Mammary epithelial cell (primary cell): ENCODE measurements at regions not wholly inside any gene's neighbourhood (a gene's known extent, or its start where the extent isn't known, plus 50 kb on each side); places are given as distances from the start of the nearest gene placed in this dataset.

ENCODE experiments used
- EZH2 ChIP-seq: IDR thresholded peaks from 2 replicates; pipeline ENCODE4 v1.6.1; 2012; ENCODE audit warnings: low read length, inconsistent platforms, borderline replicate concordance
- TF ChIP-seq, protein P1 (sequence below), 2 donors: IDR thresholded peaks in 1 of 2; conservative IDR thresholded peaks in 1 of 2; 2 replicates each; pipeline ENCODE4 v1.5.1; 2011 to 2012; ENCODE audit warnings: inconsistent platforms in 2 of 2, low read length in 2 of 2, mild to moderate bottlenecking in 2 of 2, control low read depth in 1 of 2, low read depth in 1 of 2; ENCODE audit not compliant: insufficient read depth in 1 of 2; ENCODE audit errors: extremely low read depth in 1 of 2

- TF ChIP-seq, protein P1, sequence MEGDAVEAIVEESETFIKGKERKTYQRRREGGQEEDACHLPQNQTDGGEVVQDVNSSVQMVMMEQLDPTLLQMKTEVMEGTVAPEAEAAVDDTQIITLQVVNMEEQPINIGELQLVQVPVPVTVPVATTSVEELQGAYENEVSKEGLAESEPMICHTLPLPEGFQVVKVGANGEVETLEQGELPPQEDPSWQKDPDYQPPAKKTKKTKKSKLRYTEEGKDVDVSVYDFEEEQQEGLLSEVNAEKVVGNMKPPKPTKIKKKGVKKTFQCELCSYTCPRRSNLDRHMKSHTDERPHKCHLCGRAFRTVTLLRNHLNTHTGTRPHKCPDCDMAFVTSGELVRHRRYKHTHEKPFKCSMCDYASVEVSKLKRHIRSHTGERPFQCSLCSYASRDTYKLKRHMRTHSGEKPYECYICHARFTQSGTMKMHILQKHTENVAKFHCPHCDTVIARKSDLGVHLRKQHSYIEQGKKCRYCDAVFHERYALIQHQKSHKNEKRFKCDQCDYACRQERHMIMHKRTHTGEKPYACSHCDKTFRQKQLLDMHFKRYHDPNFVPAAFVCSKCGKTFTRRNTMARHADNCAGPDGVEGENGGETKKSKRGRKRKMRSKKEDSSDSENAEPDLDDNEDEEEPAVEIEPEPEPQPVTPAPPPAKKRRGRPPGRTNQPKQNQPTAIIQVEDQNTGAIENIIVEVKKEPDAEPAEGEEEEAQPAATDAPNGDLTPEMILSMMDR (conservative IDR thresholded peaks at IDR 0.05 in 1 of 2, IDR thresholded peaks at IDR 0.05 in 1 of 2; ENCODE audit: extremely low read depth in 1 of 2, insufficient read depth in 1 of 2, low read depth in 1 of 2, low read length in 2 of 2): no peak
- TF ChIP-seq EZH2: no peak
These were observed 361.1 kb upstream of the ZNF521 start for GRCh38 chr18:25713103-25713502.
